Inflammatory macrophage treated with lipopolysaccharide for 4 hours (primary cell): ENCODE measurements at regions not wholly inside any gene's neighbourhood (a gene's known extent, or its start where the extent isn't known, plus 50 kb on each side); places are given as distances from the start of the nearest gene placed in this dataset.
"Not testable (repeated sequence)": the region's sequence is repeated elsewhere in the genome, so short reads cannot be mapped to it uniquely, and the experiment has no call there.

Experiments
- DNase-seq: peaks from one replicate; pipeline ENCODE4 v3.0.0-alpha.2; 2020

GRCh38 chrX:145393702-145394235, 146.5 kb downstream of the SPANXN1 start:
- peak; percentile 0 for DNase-seq

DNA sequence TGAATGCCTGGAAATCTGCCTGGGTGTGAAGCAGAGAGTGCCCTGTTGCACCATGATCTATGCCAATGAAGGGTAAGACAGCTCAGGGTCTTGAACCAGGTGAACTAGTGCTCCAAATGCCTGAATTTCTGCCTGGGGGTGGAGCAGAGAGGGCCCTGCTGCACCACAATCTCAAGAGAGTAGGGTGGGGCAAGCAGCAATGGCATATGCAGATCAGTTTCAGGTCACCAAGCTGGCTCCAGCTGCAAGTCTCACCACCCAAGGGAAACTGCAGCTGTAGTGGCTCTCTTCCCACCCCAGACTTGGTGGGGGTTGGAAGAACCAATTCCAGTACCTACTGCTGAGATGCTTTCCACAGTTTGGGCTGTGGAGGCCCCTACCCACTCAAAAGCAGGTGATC, 147.0 kb downstream of the SPANXN1 start:
- no peak for DNase-seq

DNA sequence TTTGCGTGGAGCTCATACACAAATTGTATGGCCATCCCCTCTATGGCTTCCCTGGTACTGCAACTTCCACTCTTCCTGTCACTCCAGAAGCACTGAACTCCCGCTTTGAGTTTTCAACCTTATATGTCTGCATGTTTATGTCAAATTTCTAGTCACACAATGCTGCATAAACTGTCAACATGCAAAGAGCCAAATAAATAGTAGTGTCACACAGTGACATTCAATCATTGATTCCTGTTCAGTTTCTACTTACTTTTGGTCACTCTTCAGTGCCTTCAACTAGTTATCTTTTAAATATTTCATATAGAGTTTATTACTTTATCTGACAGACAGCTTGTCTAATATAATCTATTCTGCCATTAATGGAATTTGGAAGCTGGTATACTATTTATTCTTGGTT, 149.3 kb downstream of the SPANXN1 start:
- DNase-seq, result no peak

DNA sequence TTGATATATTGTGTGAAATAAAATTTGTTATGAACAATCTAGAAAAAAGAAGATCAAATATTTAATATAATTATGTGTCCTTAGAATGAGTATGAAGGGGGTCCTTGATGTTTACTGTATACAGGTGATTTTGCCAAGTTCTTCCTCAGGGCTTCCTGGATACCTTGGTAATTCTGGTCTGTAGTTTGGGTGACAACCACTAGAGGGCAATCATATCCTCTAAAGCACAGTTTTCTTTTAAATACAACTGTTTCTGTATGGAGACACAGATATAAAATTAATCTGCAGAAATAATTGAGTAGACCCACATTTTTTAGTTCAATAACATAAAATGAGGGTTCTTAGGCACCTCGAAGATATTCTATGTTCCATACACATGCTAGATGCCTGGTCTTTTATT, 157.7 kb downstream of the SPANXN1 start:
- peak; percentile 8 for DNase-seq

GRCh38 chrX:145410622-145411021, 163.3 kb downstream of the SPANXN1 start:
- DNase-seq, result no peak

DNA sequence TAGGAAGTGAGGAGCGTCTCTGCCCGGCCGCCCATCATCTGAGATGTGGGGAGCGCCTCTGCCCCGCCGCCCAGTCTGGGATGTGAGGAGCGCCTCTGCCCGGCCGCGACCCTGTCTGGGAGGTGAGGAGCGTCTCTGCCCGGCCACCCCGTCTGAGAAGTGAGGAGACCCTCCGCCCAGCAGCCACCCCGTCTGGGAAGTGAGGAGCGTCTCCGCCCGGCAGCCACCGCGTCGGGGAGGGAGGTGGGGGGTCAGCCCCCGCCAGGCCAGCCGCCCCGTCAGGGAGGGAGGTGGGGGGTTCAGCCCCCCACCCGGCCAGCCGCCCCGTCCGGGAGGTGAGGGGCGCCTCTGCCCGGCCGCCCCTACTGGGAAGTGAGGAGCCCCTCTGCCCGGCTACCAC, 188.9 kb downstream of the SPANXN1 start:
- not testable (repeated sequence) for DNase-seq

DNA sequence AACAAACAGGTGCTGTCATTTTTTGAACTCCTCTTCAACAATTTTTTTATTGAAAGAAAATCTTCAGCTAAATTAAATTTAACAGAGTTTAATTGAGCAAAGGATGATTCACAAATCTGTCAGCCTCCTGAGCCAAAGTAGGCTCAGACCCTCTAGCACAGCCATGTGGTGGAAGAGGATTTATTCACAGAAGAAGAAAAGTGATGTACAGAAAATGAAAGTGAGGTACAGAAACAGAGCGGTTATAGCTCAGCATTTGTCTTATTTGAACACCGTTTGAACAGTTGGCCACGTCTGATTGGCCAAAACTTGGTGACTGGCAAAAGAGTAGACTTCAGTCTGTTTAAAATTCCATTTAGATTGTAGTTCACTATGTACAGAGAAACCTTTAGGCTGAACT, 217.3 kb downstream of the SPANXN1 start:
- no peak for DNase-seq

DNA sequence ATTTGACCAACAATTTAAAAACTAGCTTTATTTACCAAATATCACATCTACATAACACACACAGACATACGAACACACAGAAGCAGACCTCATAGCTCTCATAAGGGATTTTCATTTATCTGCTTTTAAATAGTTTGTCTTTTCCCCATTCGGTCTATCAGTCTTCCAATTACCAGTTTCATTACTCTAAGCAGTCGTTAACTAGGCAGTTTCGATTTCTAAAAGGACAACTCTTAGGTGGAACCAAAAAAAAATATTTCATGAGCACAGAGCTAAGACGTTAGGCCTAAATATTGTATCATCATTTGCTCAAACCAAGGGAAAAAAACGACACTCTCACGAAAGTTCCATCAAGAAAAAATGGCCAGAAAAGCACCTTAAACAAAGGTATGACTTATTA, 228.4 kb downstream of the SPANXN1 start:
- DNase-seq, result no peak

DNA sequence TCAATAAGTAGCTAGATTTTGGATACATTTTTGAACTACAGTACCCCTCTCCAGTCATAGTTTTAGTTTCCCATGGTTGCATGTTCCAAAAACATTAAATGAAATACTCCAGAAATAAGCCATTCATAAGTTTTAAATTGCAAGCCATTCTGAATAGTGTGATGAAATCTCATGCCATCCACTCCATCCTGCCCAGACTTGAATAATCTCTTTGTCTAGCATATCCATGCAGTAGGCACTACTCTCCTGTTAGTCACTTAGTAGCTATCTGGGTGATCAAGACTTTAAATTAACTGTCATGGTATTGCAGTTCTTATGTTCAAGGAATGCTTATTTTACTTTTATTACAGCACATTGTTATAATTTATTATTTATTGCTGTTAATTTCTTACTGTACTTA, 237.4 kb downstream of the SPANXN1 start:
- DNase-seq, result no peak

DNA sequence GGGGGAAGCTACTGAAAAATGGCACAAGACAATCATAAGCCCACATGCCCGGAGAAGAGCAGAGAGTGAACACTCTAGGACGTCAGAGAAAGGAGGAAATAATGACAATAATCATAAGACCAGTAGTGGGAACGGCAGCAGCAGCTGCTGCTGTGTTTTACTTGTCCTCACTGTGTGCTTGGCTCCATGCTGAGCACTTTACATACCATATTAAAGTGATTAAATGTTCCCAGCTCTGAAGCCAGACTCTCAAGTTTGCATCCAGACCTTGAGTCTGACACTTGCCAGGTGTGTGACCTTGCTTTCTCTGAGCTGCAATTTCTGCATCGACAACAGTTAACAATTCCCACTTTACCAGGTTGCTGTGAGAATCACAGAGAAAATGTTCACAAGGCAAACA, 255.4 kb downstream of the SPANXN1 start:
- DNase-seq, result no peak

DNA sequence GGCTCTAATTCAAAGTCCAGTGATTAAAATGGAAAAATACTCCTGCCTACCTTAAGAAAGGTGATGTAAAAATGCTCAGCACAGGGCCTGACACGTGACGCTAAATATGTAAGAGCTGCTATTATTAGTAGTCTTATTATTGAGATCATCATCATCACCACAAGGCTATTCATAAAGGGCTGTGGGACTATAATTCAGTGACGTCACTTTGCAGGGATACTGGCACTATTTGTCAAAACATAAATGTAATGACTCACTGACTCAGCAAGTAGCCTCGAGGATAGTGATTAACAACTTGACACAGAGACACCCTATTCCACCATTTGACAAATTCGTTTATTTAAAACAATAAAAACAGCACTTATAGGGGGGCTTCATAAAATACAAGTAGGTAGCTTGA, 258.9 kb downstream of the SPANXN1 start:
- DNase-seq, result no peak

- no peak for DNase-seq
Observed at GRCh38 chrX:145524931-145525330, 277.6 kb downstream of the SPANXN1 start.

- DNase-seq, result no peak
Observed at GRCh38 chrX:145532176-145532780, 285.0 kb downstream of the SPANXN1 start.

DNA sequence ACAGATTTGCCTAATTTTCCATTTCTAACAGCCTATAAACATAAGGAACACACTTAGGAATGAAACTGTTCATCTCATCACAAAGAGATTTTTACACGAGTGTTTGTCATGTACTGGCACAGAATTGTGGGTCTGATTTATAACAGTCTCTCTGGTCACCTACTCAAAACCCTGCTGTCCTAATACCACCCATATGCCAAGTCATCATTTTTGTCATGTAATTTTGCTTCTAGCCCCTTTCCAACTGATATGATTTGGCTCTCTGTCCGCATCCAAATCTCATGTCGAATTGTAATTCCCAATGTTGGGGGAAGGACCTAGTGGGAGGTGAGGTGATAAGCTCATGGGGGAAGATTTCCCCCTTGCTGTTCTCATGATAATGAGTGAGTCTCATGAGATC, 284.1 kb upstream of the SLITRK2 start:
- DNase-seq, result no peak

DNA sequence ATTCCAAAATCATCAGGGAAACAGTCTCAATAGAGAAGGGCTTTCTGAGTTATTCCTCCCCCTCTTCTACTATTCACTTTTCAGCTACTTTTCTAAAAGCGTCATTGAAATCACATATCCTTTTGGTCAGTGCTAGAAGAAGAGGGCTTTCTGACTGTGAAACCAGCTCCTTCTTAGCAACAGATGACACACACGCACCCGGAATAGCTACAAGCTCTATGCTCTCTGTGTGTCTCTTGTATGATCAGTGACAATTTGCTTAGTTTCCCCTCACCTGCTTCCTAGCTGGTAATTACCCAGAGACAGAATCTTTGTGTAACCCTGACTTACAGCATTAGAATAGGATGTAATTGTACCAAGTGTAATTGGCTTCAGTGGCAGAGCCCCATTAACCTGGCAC, 268.1 kb upstream of the SLITRK2 start:
- no peak for DNase-seq

- DNase-seq, result no peak
Observed at GRCh38 chrX:145552643-145553042, 265.0 kb upstream of the SLITRK2 start.

GRCh38 chrX:145553702-145554101, 263.9 kb upstream of the SLITRK2 start:
- no peak for DNase-seq

DNA sequence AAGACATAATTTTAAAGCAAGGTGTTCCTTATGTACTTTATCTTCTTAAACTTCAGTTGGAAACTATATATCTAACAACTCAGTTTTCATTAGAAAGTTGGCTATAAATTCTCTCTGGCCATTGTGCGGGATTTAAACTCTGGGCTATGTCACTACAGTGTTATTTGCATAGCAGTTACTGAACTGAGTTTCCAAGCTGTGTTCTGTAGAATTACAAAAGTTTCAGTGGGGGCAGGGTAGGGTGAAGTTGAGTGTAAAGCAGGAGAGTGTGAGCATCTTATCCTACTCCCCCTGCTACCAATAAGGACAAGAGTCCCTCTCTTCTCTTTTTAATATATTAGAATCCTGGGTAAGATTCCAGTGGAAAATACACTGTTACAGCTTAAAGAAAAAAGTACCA, 254.5 kb upstream of the SLITRK2 start:
- DNase-seq, result no peak

GRCh38 chrX:145609951-145610511, 207.6 kb upstream of the SLITRK2 start:
- DNase-seq, result no peak

GRCh38 chrX:145613894-145614293, 203.7 kb upstream of the SLITRK2 start:
- DNase-seq, result no peak

- no peak for DNase-seq
Observed at GRCh38 chrX:145620666-145621065, 197.0 kb upstream of the SLITRK2 start.

DNA sequence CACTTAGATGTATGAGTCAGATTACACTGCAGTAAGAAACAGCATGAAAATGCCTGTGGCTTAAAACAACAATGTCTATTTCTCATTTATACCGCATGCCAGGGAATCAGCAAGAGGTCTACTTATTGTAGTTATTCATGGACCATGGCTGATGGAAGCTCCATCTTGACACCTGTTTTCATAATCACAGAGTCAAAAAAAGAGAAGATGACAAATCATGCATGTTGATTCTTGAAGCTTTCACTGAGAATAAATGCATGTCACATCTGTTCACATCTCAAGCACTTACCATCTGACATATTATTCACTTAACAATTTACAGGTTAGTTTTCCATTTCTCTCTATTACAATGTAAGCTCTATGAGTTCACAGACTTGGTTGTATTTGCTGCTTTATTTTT, 194.2 kb upstream of the SLITRK2 start:
- DNase-seq, result no peak

GRCh38 chrX:145630081-145630480, 187.5 kb upstream of the SLITRK2 start:
- DNase-seq, result no peak

- DNase-seq, result no peak
Observed at GRCh38 chrX:145630806-145631435, 186.7 kb upstream of the SLITRK2 start.
